ENCODE measurements at regions not wholly inside any gene's neighbourhood (a gene's known extent, or its start where the extent isn't known, plus 50 kb on each side); places are given as distances from the start of the nearest gene placed in this dataset.

DNA sequence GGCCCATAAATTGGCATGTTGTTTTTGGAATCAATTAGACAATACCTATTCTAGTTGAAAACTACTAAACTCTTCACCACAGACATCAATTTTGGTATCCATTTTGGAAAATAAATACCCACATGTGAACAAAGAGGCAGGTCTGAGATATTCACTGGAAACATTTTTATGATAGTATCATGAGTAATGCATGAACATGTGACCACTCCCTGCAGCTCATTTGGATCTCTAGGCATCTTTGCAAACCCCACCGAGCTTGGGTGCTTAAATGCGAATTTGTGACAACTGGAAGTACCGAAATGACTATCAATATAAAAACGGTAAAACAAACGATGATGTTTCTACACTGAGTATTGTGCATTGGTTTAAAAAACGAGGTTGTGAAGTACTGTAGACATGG lies 285.2 kb downstream of the IRF8 start:
- H3K27me3 ChIP-seq (ENCODE audit: insufficient read depth, low read length) = peaks cover 30% of the 10 kb centered on the region
- no peaks in the 10 kb centered on the region for H3K4me1 ChIP-seq (ENCODE audit: control insufficient read depth, insufficient read depth, low read length, unreplicated experiment)
- H2AFZ ChIP-seq (ENCODE audit: low read length, unreplicated experiment) = no peak overlapping the region
- no peaks in the 10 kb centered on the region for H3K36me3 ChIP-seq (ENCODE audit: insufficient read depth, low read length)
- no peak overlapping the region for H3K4me3 ChIP-seq (ENCODE audit: low read depth, low read length)
- H3K27ac ChIP-seq (ENCODE audit: low read depth, low read length) = no peak overlapping the region
- H3K79me2 ChIP-seq (ENCODE audit: control insufficient read depth, insufficient read depth, low read length, unreplicated experiment) = no peaks in the 10 kb centered on the region

DNA sequence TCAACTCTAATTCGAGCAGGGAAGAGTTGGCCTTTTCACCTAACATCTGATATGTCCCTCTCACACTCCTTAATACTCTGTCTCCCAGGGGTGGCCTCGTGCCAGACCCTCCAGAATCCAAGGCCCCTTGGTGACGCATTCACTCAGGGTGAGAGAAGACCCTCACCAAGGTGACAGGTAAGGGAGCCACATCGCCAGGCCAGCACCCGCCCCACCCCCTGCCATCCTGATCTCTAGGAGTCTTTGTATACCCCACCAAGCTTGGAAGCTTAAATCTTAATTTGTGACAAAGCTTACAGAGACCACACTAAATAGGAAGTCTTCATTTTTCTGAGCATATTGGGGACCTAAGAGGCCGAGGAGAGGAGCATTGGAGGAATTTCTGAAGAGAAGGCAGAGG lies 286.1 kb downstream of the IRF8 start:
- Histone ChIP-seq H3K79me2 (ENCODE audit: control insufficient read depth, insufficient read depth, low read length, unreplicated experiment) (no peaks in the 10 kb centered on the region), H3K27ac (ENCODE audit: low read depth, low read length) (no peak overlapping the region), H3K36me3 (ENCODE audit: insufficient read depth, low read length) (no peaks in the 10 kb centered on the region), H3K27me3 (ENCODE audit: insufficient read depth, low read length) (peaks cover 36% of the 10 kb centered on the region), H3K4me3 (ENCODE audit: low read depth, low read length) (no peak overlapping the region), H2AFZ (ENCODE audit: low read length, unreplicated experiment) (no peak overlapping the region), H3K4me1 (ENCODE audit: control insufficient read depth, insufficient read depth, low read length, unreplicated experiment) (no peaks in the 10 kb centered on the region)

DNA sequence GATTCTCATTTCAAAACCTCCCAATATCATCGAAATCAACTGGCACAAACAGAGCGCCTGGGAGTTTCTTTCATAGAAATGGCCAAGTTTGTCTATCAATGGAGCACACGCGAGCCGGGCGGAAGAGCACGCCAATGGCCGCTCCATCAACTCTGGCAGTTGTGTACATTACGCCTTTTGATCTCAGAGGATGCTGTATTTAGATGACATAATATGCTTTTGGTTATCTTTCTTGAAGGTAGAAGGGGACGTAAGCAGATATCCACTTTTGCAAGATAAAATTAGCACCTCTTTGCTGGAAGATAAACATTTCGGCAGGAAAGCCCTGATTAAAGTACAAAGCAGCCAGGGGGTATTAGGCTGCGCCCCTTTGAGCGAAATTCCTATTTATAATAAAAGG lies 287.4 kb downstream of the IRF8 start:
- no peak overlapping the region for H3K27ac ChIP-seq (ENCODE audit: low read depth, low read length)
- no peak overlapping the region for H2AFZ ChIP-seq (ENCODE audit: low read length, unreplicated experiment)
- no peak overlapping the region for H3K4me3 ChIP-seq (ENCODE audit: low read depth, low read length)
- no peaks in the 10 kb centered on the region for H3K36me3 ChIP-seq (ENCODE audit: insufficient read depth, low read length)
- H3K27me3 ChIP-seq (ENCODE audit: insufficient read depth, low read length) = peaks cover 44% of the 10 kb centered on the region
- H3K4me1 ChIP-seq (ENCODE audit: control insufficient read depth, insufficient read depth, low read length, unreplicated experiment) = no peaks in the 10 kb centered on the region
- no peaks in the 10 kb centered on the region for H3K79me2 ChIP-seq (ENCODE audit: control insufficient read depth, insufficient read depth, low read length, unreplicated experiment)

DNA sequence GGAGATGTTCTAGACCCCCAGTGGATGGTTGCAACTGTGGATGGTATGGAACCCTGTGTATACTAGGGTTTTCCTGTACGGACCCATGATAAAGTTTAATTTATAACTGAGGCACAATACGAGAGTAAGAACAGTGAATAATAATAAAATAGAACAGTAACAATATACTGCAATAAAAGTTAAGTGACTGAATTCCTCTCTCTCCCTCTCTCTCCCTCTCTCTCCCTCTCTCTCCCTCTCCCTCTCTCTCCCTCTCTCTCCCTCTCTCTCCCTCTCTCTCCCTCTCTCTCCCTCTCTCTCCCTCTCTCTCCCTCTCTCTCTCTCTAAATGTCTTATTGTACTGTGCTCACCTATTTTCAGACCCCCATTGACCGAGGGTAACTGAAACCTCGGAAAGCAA lies 291.0 kb downstream of the IRF8 start:
- H3K79me2 ChIP-seq (ENCODE audit: control insufficient read depth, insufficient read depth, low read length, unreplicated experiment) = no peaks in the 10 kb centered on the region
- H3K27me3 ChIP-seq (ENCODE audit: insufficient read depth, low read length) = peaks cover 64% of the 10 kb centered on the region
- H3K36me3 ChIP-seq (ENCODE audit: insufficient read depth, low read length) = no peaks in the 10 kb centered on the region
- no peak overlapping the region for H3K4me3 ChIP-seq (ENCODE audit: low read depth, low read length)
- no peaks in the 10 kb centered on the region for H3K4me1 ChIP-seq (ENCODE audit: control insufficient read depth, insufficient read depth, low read length, unreplicated experiment)
- H3K27ac ChIP-seq (ENCODE audit: low read depth, low read length) = no peak overlapping the region
- H2AFZ ChIP-seq (ENCODE audit: low read length, unreplicated experiment) = no peak overlapping the region

DNA sequence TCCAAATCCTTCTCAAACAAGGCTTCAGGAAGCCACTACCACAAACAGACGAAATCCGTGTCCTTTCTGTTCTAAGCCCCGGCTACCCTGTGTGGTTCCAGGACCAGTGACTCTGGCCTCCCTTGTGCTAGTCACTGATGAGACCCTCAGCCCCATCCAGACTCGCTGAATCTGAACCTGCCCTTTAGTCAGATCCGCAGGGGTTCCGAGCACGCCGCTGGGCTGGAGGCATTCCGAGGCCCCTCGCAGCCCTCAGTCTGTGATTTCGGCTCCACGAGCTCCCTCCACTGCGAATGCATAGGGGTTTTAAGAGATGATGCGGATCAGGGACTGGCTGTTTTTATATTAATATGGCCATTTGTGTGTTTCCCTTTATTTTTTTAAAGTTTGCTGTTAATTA lies 292.7 kb downstream of the IRF8 start:
- H3K79me2 ChIP-seq (ENCODE audit: control insufficient read depth, insufficient read depth, low read length, unreplicated experiment) = no peaks in the 10 kb centered on the region
- H3K36me3 ChIP-seq (ENCODE audit: insufficient read depth, low read length) = no peaks in the 10 kb centered on the region
- no peak overlapping the region for H3K4me3 ChIP-seq (ENCODE audit: low read depth, low read length)
- H3K4me1 ChIP-seq (ENCODE audit: control insufficient read depth, insufficient read depth, low read length, unreplicated experiment) = no peaks in the 10 kb centered on the region
- no peak overlapping the region for H3K27ac ChIP-seq (ENCODE audit: low read depth, low read length)
- H2AFZ ChIP-seq (ENCODE audit: low read length, unreplicated experiment) = no peak overlapping the region
- peaks cover 76% of the 10 kb centered on the region for H3K27me3 ChIP-seq (ENCODE audit: insufficient read depth, low read length)

DNA sequence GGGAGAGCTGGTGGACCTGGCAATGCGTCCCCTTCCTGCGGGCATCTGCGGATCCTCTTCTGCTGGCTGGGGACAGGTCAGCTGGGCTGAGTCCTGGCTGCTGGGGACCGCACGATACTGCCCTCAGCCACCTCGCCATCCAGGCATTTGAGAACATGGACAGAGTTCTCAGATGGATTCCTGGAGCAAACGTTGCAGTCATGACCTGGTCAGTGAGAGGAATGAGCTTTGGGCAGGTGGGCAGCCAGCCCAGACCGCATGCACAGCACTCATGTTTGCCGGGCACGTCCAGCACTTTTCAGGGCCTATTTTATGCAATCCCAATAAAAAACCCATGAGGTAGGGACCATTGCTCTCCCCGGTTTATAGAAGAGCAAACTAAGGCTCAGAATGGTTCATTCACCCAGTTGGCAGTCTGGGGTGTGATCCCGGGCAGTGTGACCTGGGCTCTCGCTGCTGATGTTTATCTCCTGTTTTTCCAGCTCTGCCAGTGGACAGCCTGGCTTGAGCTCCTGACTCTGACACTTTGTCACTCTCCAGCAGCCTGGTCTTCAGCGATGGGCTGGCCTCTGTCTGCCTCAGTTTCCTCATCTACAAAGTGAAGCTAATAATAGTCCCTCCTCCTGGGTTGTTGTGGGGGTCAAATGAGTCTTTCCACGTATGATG lies 294.7 kb downstream of the IRF8 start:
- H3K79me2 ChIP-seq (ENCODE audit: control insufficient read depth, insufficient read depth, low read length, unreplicated experiment) = no peaks in the 10 kb centered on the region
- no peak overlapping the region for H2AFZ ChIP-seq (ENCODE audit: low read length, unreplicated experiment)
- no peaks in the 10 kb centered on the region for H3K36me3 ChIP-seq (ENCODE audit: insufficient read depth, low read length)
- H3K27ac ChIP-seq (ENCODE audit: low read depth, low read length) = no peak overlapping the region
- no peaks in the 10 kb centered on the region for H3K4me1 ChIP-seq (ENCODE audit: control insufficient read depth, insufficient read depth, low read length, unreplicated experiment)
- peaks cover 76% of the 10 kb centered on the region for H3K27me3 ChIP-seq (ENCODE audit: insufficient read depth, low read length)
- no peak overlapping the region for H3K4me3 ChIP-seq (ENCODE audit: low read depth, low read length)

DNA sequence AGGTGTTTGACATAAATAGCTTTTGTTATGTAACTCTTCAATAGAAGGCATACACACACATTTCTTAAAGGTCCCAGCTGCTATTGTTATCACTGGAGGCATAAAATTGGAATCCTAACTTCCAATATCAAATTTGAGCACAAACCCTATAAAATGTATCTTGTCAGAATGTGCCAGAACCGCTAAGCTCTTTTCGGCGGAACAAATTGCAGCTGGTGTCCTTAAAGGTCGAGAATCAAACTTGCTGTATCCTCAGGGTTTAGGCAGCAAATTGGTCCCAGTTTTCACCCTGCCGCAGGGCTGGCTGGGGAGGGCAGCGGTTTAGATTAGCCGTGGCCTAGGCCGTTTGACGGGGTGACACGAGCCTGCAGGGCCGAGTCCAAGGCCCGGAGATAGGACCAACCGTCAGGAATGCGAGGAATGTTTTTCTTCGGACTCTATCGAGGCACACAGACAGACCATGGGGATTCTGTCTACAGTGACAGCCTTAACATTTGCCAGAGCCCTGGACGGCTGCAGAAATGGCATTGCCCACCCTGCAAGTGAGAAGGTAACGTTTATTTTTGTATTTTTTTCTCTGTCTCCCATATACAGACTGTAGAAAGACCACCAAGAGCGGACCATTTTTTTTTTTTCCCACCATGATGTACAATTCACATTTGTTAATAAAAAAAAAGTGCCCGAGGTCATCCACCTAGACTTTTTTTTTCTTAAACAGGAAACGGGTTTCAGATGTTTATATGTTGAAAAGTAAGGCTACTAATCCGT lies 297.1 kb downstream of the IRF8 start:
- Histone ChIP-seq H3K79me2 (ENCODE audit: control insufficient read depth, insufficient read depth, low read length, unreplicated experiment) (no peaks in the 10 kb centered on the region), H3K27ac (ENCODE audit: low read depth, low read length) (no peak overlapping the region), H3K36me3 (ENCODE audit: insufficient read depth, low read length) (no peaks in the 10 kb centered on the region), H3K4me3 (ENCODE audit: low read depth, low read length) (no peak overlapping the region), H3K27me3 (ENCODE audit: insufficient read depth, low read length) (peaks cover 80% of the 10 kb centered on the region), H3K4me1 (ENCODE audit: control insufficient read depth, insufficient read depth, low read length, unreplicated experiment) (no peaks in the 10 kb centered on the region), H2AFZ (ENCODE audit: low read length, unreplicated experiment) (no peak overlapping the region)

- H3K27ac ChIP-seq (ENCODE audit: low read depth, low read length) = no peak overlapping the region
- H3K27me3 ChIP-seq (ENCODE audit: insufficient read depth, low read length) = peaks cover 84% of the 10 kb centered on the region
- H3K4me1 ChIP-seq (ENCODE audit: control insufficient read depth, insufficient read depth, low read length, unreplicated experiment) = no peaks in the 10 kb centered on the region
- H3K36me3 ChIP-seq (ENCODE audit: insufficient read depth, low read length) = no peaks in the 10 kb centered on the region
- H3K79me2 ChIP-seq (ENCODE audit: control insufficient read depth, insufficient read depth, low read length, unreplicated experiment) = no peaks in the 10 kb centered on the region
- no peak overlapping the region for H3K4me3 ChIP-seq (ENCODE audit: low read depth, low read length)
- no peak overlapping the region for H2AFZ ChIP-seq (ENCODE audit: low read length, unreplicated experiment)
These were observed 297.9 kb downstream of the IRF8 start for GRCh38 chr16:86196687-86197391.

DNA sequence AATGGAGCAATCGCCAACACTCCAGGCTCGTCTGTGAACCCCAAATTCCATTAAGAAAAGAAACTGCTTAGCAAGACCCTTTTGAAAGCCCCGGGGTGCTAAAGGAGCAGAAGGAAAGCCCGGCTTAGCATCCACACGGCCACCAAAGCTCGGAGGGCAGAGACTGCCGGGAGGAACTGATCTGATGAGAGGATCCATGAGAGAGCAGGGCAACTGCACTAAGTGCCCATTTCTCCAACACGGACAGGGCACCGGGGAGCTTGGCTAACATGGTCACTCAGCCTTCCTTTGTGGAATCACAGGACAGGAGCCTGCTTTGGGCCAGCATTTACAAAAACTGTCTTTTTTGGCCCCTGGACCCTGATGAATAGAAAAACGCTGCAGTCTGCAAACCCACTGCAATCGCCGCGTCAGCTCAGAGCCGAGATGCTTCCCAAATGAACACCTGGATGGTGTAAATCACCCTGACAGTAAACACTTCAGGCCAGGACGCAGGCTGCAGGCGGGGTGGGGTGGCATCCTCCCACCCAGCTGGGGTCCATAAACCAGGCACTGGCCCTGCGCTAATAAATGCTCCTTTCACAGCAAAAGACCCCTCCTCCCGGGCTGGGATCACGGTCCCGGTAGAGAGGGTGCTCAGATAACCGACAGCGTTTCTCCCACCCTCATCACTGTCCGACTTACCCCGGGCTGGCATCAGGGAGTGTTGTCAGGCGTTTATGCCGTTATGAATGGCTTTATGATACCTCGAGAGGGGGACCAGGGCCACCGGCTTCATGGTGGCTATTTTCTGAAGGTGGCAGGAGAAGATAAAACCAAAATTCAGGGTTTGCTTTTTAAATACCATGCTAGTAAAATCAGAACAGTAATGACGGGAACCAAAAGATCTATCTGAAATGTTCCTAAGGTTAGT lies 299.5 kb downstream of the IRF8 start:
- Histone ChIP-seq H3K4me3 (ENCODE audit: low read depth, low read length) (no peak overlapping the region), H3K27ac (ENCODE audit: low read depth, low read length) (no peak overlapping the region), H3K27me3 (ENCODE audit: insufficient read depth, low read length) (peaks cover 77% of the 10 kb centered on the region), H3K36me3 (ENCODE audit: insufficient read depth, low read length) (no peaks in the 10 kb centered on the region), H3K4me1 (ENCODE audit: control insufficient read depth, insufficient read depth, low read length, unreplicated experiment) (no peaks in the 10 kb centered on the region), H2AFZ (ENCODE audit: low read length, unreplicated experiment) (no peak overlapping the region), H3K79me2 (ENCODE audit: control insufficient read depth, insufficient read depth, low read length, unreplicated experiment) (no peaks in the 10 kb centered on the region)

DNA sequence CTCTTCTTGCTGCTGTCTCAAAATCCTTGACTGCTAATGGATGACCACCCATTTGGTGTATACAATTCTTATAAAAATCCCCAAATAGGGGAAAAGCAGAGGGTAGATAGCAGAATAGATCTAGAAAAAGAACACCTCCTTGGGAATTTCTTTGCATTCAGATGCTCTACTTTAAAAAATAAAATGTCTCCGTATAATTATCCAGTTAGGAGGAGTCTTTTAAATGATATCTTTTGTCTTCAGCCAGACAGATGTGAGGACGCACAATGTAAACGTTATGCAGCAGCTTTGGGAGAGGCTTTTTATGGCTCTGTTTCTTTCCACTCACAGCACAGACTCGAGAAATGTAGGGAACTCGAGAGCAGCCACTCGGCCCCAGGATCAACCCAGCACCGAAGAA lies 300.2 kb downstream of the IRF8 start:
- H3K4me1 ChIP-seq (ENCODE audit: control insufficient read depth, insufficient read depth, low read length, unreplicated experiment) = no peaks in the 10 kb centered on the region
- peaks cover 72% of the 10 kb centered on the region for H3K27me3 ChIP-seq (ENCODE audit: insufficient read depth, low read length)
- H3K27ac ChIP-seq (ENCODE audit: low read depth, low read length) = no peak overlapping the region
- no peaks in the 10 kb centered on the region for H3K36me3 ChIP-seq (ENCODE audit: insufficient read depth, low read length)
- no peak overlapping the region for H3K4me3 ChIP-seq (ENCODE audit: low read depth, low read length)
- H3K79me2 ChIP-seq (ENCODE audit: control insufficient read depth, insufficient read depth, low read length, unreplicated experiment) = no peaks in the 10 kb centered on the region
- no peak overlapping the region for H2AFZ ChIP-seq (ENCODE audit: low read length, unreplicated experiment)
